ENCODE measurements at regions not wholly inside any gene's neighbourhood (a gene's known extent, or its start where the extent isn't known, plus 50 kb on each side); places are given as distances from the start of the nearest gene placed in this dataset.
A peak's percentile ranks its signal among the peaks of the same experiment; 100 is the strongest.
"Not testable (repeated sequence)": the region's sequence is repeated elsewhere in the genome, so short reads cannot be mapped to it uniquely, and the experiment has no call there.

- no peak for DNase-seq
These were observed 73.3 kb downstream of the OLFM4 start for GRCh38 chr13:53101883-53102282.

GRCh38 chr13:53104136-53104535 is 75.5 kb downstream of the OLFM4 start:
- no peak for DNase-seq

- no peak for DNase-seq
These were observed 76.9 kb downstream of the OLFM4 start for GRCh38 chr13:53105477-53105876.

DNA sequence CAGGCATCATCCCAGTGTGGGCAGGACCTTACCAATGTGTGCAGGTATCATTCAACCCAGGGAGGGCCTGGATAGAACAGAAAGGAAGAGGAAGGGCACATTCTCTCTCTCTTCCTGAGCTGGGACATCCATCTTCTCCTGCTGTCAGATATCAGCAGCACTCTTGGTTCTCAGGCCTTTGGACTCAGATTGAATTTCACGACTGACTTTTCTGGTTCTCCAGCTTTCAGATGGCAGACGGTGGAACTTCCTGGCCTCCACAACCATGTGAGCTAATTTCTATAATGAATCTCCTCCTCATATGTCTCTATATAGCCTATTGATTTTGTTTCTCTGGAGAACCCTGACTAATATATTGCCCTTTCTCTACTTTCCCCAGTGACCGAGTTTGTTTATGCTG is 77.3 kb downstream of the OLFM4 start:
- no peak for DNase-seq

GRCh38 chr13:53110181-53110580 is 81.6 kb downstream of the OLFM4 start:
- no peak for DNase-seq

DNA sequence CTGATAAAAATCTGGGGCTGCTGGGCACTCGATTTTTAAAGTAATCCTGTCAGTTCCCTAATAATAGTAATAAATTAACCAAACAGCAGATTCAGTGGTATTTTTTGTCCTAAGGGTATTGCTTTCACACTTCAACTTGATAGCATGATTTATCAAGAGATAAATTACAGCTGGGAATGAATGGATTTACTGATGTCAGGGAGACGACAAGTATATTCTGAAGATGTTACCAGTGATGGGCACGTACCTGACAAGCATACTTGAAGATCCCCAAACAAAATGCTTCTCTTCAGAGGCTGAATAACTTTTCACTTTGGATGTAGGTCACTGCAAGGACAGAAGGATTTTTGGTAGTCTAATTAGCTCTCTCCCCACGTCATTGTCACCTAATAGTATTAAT is 82.0 kb downstream of the OLFM4 start:
- no peak for DNase-seq

DNA sequence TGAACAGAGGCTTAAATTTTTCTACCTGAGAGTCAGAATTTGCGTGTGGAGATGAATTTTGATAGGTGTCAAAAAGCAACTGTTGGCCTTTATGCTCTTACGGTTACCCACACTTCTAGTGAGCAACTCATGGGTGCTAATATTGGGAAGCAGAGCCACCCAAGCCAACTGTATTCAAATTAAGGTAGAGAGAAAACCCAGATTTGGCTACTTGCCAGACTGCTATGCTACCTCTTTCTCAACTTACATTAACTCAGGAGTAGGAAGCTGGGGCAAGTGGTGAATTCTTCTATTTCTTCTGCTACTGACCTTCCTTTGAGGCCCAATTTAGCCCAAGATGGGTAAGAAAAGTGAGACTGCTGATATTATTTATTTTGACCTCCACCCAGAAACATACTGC is 83.9 kb downstream of the OLFM4 start:
- DNase-seq: no peak

GRCh38 chr13:53117048-53117447 is 88.4 kb downstream of the OLFM4 start:
- not testable (repeated sequence) for DNase-seq

- no peak for DNase-seq
These were observed 92.6 kb downstream of the OLFM4 start for GRCh38 chr13:53121131-53121773.

DNA sequence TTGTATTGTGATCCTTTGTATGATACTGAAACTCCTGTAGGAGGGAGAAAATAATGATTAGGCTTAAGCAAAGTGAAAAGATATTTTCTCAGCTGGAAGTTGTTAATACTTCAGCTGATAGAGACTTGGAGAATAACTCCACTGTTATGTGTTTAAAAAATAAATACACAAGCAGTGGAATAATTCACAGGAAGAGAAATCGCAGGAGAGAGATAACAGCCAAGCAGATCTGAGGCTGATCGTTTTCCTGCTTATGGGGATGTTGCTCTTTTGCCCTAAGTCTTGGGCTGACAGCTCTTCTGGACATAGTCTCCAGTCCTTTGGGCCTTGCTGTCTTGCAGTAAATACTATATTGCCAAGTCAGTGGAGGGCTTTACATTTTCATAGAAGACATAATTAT is 93.3 kb downstream of the OLFM4 start:
- DNase-seq: no peak

GRCh38 chr13:53123536-53123935 is 94.9 kb downstream of the OLFM4 start:
- DNase-seq: no peak

GRCh38 chr13:53124623-53125022 is 96.0 kb downstream of the OLFM4 start:
- DNase-seq: no peak

DNA sequence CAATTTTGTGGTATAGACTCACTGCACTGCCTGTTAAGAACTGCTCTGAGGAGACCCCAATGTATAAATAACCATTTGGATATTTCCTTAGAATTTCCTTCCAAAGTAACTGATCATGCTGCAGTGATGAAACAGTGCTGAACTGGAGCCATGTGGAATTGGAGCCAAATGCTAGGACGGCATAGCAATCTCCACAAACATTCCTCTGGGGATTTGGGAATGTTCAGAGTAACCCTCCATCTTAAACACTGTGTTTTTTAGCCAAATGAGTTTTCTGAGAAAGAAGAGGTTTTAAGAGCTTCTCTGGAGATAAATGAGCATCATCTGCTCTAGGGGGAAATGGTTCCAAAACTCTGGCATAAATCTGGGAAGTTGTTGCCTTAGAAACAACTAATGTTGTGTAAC is 98.2 kb downstream of the OLFM4 start:
- DNase-seq: no peak

- DNase-seq: no peak
These were observed 98.8 kb downstream of the OLFM4 start for GRCh38 chr13:53127373-53127772.

DNA sequence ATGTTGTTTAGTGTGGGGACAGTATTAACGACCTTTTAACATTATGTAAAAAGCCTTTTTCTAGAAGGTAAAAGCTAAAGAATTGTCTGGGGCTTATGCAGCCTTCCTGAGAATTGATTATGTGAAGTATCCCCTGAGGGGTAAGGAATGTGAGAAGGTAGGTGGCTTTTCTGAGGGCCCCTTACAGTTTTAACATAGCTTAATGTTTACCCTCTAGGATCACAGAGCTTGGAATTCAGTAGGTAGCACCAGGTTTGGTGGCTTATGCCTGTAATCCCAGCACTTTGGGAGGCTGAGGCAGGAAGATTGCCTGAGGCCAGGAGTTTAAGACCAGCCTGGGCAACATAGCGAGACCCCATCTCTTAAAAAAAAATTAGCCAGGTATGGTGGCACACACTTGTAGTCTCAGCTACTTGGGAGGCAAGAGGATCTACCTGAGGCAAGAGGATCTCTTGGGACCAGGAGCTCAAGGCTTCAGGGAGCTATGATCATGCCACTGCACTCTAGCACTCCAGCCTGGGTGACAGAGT is 101.3 kb downstream of the OLFM4 start:
- no peak for DNase-seq

DNA sequence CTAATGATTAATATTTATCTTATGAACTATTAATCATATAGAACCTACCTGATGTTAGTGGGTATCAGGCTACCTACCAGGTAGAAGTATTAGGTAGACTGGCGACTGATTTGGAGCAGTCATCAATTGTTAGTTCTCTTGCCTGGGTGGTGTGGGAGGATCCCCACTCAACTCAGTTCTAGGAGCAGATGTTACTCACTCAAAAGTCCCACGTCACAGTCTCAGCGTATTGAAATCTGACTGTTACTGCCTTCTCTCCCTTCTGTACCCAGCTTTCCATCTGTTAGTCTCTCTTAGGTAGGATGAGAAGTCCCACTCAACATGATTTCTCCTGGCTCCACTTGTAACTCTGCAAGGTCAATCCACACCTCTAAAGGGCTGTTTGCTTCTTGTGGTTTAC is 102.7 kb downstream of the OLFM4 start:
- no peak for DNase-seq

DNA sequence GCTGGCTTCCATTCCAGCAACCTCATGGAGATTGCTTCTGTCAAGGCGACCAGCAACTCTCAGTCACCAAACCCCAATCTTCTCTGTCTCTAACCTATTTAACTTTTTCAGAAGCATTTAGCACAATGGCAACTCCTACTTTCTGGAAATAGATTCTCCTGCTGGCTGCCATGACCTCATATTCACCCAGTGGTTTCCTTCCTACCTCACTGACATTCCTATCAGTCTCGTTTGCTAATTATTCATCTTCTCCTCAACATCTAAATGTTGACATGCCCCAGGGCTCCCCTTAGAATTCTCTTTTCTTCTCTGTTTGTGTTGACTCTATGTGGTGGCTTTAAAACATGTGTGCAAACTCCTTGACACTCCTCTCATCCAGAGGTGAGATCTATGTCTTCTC is 106.7 kb downstream of the OLFM4 start:
- no peak for DNase-seq

- no peak for DNase-seq
These were observed 108.1 kb downstream of the OLFM4 start for GRCh38 chr13:53136554-53137215.

DNA sequence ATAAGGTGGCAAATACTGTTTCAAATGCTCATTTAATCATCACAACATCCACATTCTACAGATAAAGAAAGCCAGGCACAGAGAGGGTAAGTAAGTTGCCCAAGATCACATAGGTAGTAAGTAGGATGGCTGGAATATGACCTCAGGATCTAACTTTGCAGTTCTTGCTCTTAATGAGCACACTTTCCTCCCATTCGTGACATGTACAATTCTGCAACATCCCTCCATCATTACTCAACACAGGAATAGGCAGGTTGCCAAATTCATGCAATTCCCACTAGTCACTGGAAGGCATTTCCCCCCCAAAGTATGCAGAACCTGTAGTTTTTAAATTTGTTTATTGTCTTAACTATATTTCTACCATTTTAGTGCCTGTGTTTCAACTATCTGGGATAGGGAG is 109.2 kb downstream of the OLFM4 start:
- DNase-seq: no peak

DNA sequence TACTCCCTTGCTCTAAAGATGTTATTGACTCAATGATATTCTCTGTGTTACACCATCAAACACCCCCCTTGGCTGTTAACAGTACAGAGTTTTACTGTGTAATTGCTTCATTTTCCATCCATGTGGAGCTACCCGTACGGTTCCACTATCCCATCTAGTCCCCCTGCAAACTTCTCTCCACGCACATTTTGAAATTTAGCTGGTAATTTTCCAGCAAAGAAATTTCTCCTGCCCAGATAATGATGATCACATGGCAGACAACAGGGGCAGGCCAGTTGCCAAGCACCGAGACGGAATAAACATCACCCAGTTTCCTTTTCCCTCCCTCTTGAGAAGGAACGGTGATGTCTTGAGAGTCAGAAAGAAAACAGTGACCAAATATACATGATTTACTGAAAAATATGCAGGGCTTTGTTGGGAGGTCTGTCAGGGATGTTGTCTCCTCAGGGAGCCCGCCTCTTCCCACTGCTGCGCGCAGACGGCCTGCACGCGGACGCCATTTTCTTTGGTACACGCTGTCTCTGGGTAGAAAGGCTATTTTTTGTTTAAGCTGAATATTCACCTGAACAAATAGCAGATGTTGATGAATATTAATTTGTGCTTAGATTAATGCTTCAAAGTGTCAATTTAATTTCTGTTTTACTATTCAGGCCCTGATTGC is 109.9 kb downstream of the OLFM4 start:
- no peak for DNase-seq

DNA sequence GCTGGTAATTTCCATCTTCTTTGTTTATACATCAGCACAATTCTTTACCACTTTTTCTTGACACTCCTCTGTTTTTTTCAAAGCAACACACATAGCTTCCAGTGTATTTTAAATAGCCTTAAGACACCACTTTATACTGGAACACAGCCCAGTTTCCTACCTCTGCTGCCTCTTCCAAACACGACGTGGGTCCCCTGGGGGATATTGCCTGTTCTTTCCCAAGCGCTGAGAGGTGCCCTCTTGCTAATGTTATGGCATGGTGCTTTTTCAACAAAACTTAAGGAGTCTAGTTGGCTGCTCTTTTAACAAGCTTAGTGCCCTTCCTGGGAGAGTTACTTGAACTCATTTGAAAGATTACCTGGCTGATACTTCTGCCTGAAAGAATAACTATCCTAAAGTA is 112.7 kb downstream of the OLFM4 start:
- DNase-seq: no peak

DNA sequence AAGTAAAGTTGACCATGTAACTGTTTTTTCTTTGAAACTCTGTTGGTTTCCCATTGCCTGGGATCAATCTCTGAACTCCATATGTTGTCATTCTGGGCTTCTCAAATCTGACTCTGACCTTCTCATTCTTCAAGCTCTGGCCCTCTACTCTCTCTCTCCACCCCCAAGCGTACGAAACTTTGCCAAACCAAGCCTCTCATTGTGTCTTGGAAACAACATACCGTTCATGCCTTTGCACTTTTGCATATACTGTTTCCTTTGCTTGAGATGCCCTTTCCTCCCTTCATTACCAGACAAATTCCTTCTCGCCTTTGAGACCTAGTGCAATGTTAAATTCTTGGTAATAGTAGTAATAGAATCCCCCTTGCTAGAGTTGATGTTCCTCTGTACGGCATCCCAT is 113.7 kb downstream of the OLFM4 start:
- DNase-seq: no peak

GRCh38 chr13:53143757-53144339 is 115.2 kb downstream of the OLFM4 start:
- DNase-seq: no peak

DNA sequence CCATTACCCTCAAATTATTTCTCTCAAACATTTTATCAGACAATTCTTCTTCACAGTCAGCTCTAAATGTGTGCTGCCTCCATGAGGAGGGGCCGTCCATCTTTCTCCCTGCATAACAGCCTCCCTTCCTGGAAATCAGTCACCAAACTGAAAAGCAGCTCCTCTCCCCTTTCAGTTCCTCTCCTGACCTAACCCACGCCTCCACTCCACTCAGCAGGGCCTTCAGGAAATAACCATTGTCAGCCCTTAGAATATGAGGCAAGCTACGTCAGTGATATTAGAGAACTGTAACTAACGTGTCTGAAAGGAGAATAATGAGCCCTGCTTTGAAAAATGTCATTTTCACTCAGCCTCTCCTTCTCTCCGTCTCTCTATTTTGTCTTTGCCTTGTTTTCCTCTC is 116.2 kb downstream of the OLFM4 start:
- DNase-seq: peak in 1 of 2 donors; percentile 1
